ENCODE measurements at regions not wholly inside any gene's neighbourhood (a gene's known extent, or its start where the extent isn't known, plus 50 kb on each side); places are given as distances from the start of the nearest gene placed in this dataset.

DNA sequence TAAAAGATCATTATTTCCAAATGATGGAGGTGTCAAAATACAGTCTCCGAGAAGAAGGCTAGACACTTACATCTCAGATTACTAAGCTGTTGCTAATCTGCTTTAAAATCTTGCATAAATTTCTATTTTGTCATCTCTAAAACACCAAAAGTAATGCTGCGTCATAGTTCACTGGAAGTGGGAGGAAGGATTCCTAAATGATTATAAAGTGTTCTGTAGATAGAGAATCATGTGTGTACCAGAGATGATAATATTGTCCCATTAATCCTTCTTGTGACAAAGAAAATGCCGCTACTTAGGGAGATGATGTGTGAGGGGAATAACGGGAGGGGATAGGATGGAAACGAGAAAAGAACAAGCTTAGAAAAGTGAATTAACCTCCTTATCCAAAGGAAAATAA lies 268.6 kb downstream of the JRKL start:
- Histone ChIP-seq H3K23ac (ENCODE audit: low read depth, low read length) (no peak overlapping the region), H3K18ac (ENCODE audit: low read depth, low read length) (no peak overlapping the region), H3K56ac (ENCODE audit: extremely low read depth, insufficient read depth, low read length) (no peak overlapping the region), H4K91ac (ENCODE audit: insufficient read depth, low read depth, low read length) (no peak overlapping the region), H2BK5ac (ENCODE audit: low read depth, low read length, poor library complexity, severe bottlenecking) (no peak overlapping the region), H3K79me1 (ENCODE audit: low read depth in 1 of 2, low read length in 2 of 2) (no peaks in the 10 kb centered on the region), H3K9me3 (ENCODE audit: control insufficient read depth, insufficient read depth, low read length) (no peaks in the 10 kb centered on the region), H4K5ac (ENCODE audit: low read depth, low read length) (no peak overlapping the region), H4K8ac (ENCODE audit: low read depth in 2 of 2, low read length in 2 of 2) (no peak overlapping the region), H3K9ac (ENCODE audit: low read depth, low read length) (no peak overlapping the region), H2AK9ac (replicated peaks; ENCODE audit: low read depth, low read length, poor library complexity) (no peak overlapping the region), H3K4me1 (ENCODE audit: control insufficient read depth, insufficient read depth, low read length) (no peaks in the 10 kb centered on the region), H2BK15ac (ENCODE audit: low read depth, low read length) (no peak overlapping the region), H3K27ac (ENCODE audit: insufficient read depth, low read length) (no peak overlapping the region), H3K14ac (replicated peaks; ENCODE audit: low read depth, low read length) (no peak overlapping the region), H3K36me3 (ENCODE audit: control insufficient read depth, insufficient read depth, low read length) (no peaks in the 10 kb centered on the region), H2BK20ac (ENCODE audit: low read depth, low read length) (no peak overlapping the region), H2AK5ac (ENCODE audit: low read depth, low read length) (no peak overlapping the region), H2BK120ac (ENCODE audit: low read depth, low read length) (no peak overlapping the region), H3K4me3 (ENCODE audit: insufficient read depth, low read depth, low read length) (no peak overlapping the region), H3K27me3 (ENCODE audit: control insufficient read depth, insufficient read depth, low read length) (no peaks in the 10 kb centered on the region), H2AFZ (replicated peaks; ENCODE audit: low read length, poor library complexity) (no peak overlapping the region), H3K4me2 (ENCODE audit: low read depth, low read length) (no peak overlapping the region), H3K4ac (ENCODE audit: low read depth, low read length) (no peak overlapping the region), H3K9me1 (ENCODE audit: insufficient read depth, low read length) (no peaks in the 10 kb centered on the region), H4K20me1 (ENCODE audit: insufficient read depth, low read length) (no peaks in the 10 kb centered on the region)
- ATAC-seq (ENCODE audit: low read depth) (no peak), DNase-seq (no peak)
- ChIA-PET POLR2A (ENCODE audit: unreplicated experiment) (no interaction called here), CTCF (no interaction called here)
- TF ChIP-seq, protein P1, sequence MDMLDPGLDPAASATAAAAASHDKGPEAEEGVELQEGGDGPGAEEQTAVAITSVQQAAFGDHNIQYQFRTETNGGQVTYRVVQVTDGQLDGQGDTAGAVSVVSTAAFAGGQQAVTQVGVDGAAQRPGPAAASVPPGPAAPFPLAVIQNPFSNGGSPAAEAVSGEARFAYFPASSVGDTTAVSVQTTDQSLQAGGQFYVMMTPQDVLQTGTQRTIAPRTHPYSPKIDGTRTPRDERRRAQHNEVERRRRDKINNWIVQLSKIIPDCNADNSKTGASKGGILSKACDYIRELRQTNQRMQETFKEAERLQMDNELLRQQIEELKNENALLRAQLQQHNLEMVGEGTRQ (IDR thresholded peaks at IDR 0.05; ENCODE audit: low read depth, low read length), result no peak
- TF ChIP-seq FOS (IDR thresholded peaks at IDR 0.05; ENCODE audit: low read depth, low read length), result no peak
- TF ChIP-seq SMC3 (IDR thresholded peaks at IDR 0.05; ENCODE audit: low read depth, low read length), result no peak
- TF ChIP-seq MAZ (IDR thresholded peaks at IDR 0.05; ENCODE audit: borderline replicate concordance, low read depth, low read length), result no peak
- no peak for TF ChIP-seq RAD21 (IDR thresholded peaks at IDR 0.05; ENCODE audit: low read length)
- no peak for TF ChIP-seq MAFK (IDR thresholded peaks at IDR 0.05; ENCODE audit: low read depth, low read length)
- no peak for TF ChIP-seq RFX5 (IDR thresholded peaks at IDR 0.05; ENCODE audit: low read depth, low read length)
- TF ChIP-seq POLR2A (IDR thresholded peaks at IDR 0.05; ENCODE audit: low read depth, low read length), result no peak
- TF ChIP-seq BHLHE40 (IDR thresholded peaks at IDR 0.05; ENCODE audit: low read depth, low read length), result no peak
- no peak for TF ChIP-seq MXI1 (IDR thresholded peaks at IDR 0.05; ENCODE audit: borderline replicate concordance, low read depth, low read length)
- no peak for TF ChIP-seq NFE2L2 (IDR thresholded peaks at IDR 0.05; ENCODE audit: low read depth, low read length)
- no peak for TF ChIP-seq CTCF (conservative IDR thresholded peaks at IDR 0.05; ENCODE audit: low read depth, low read length)
- no peak for TF ChIP-seq ELK1 (IDR thresholded peaks at IDR 0.05; ENCODE audit: borderline replicate concordance, low read depth, low read length)
- no peak for TF ChIP-seq CEBPB (IDR thresholded peaks at IDR 0.05; ENCODE audit: low read depth, low read length)
- no peak for TF ChIP-seq RCOR1 (IDR thresholded peaks at IDR 0.05; ENCODE audit: insufficient replicate concordance, low read length)
- WGBS, 2 experiments (ENCODE audit: extremely low coverage in 2 of 2, insufficient read length in 1 of 2), result no CpG with 5 or more reads among the region's 5 CpGs
- intact Hi-C loops (cut with micrococcal nuclease), result no loop called here
- dilution Hi-C loops (cut with HindIII; ENCODE audit: low sequenced_read_pairs, unreplicated experiment), result no loop called here
- in situ Hi-C loops (cut with MboI; ENCODE audit: low sequenced_read_pairs), result no loop called here
- BruUV-seq (replicated peaks), result no TSS peak

Measured in IMR-90 (cell line).